Fibroblast of skin of right biceps (primary cell): ENCODE measurements at regions not wholly inside any gene's neighbourhood (a gene's known extent, or its start where the extent isn't known, plus 50 kb on each side); places are given as distances from the start of the nearest gene placed in this dataset.

ENCODE experiments used
- DNase-seq: peaks from one replicate; pipeline ENCODE4 v3.0.0-alpha.2; 2013

GRCh38 chr1:80668372-80668771 is 1132.4 kb upstream of the ADGRL2 start:
- no peak for DNase-seq

GRCh38 chr1:80666073-80666472 is 1134.7 kb upstream of the ADGRL2 start:
- DNase-seq, result no peak

GRCh38 chr1:80659161-80659560 is 1141.6 kb upstream of the ADGRL2 start:
- no peak for DNase-seq

GRCh38 chr1:80657707-80658106 is 1143.0 kb upstream of the ADGRL2 start:
- no peak for DNase-seq

GRCh38 chr1:80657044-80657643 is 1143.6 kb upstream of the ADGRL2 start:
- DNase-seq, result no peak

- DNase-seq, result peak; percentile 6
Observed at GRCh38 chr1:80656641-80657040, 1144.1 kb upstream of the ADGRL2 start.

- DNase-seq, result peak; percentile 1
Observed at GRCh38 chr1:80656014-80656636, 1144.6 kb upstream of the ADGRL2 start.

- no peak for DNase-seq
Observed at GRCh38 chr1:80646053-80646452, 1154.7 kb upstream of the ADGRL2 start.

GRCh38 chr1:80645621-80646020 is 1155.1 kb upstream of the ADGRL2 start:
- no peak for DNase-seq

- no peak for DNase-seq
Observed at GRCh38 chr1:80640978-80641377, 1159.8 kb upstream of the ADGRL2 start.

GRCh38 chr1:80639777-80640533 is 1160.8 kb upstream of the ADGRL2 start:
- DNase-seq, result no peak

- DNase-seq, result no peak
Observed at GRCh38 chr1:80633947-80634706, 1166.6 kb upstream of the ADGRL2 start.

GRCh38 chr1:80632284-80632683 is 1168.5 kb upstream of the ADGRL2 start:
- no peak for DNase-seq

- DNase-seq, result no peak
Observed at GRCh38 chr1:80629304-80629837, 1171.4 kb upstream of the ADGRL2 start.

GRCh38 chr1:80624682-80625081 is 1176.1 kb upstream of the ADGRL2 start:
- peak; percentile 6 for DNase-seq

- no peak for DNase-seq
Observed at GRCh38 chr1:80607064-80607463, 1193.7 kb upstream of the ADGRL2 start.

GRCh38 chr1:80594013-80594412 is 1206.7 kb upstream of the ADGRL2 start:
- DNase-seq, result no peak

- no peak for DNase-seq
Observed at GRCh38 chr1:80593197-80593596, 1207.5 kb upstream of the ADGRL2 start.

- peak; percentile 4 for DNase-seq
Observed at GRCh38 chr1:80582980-80583379, 1217.8 kb upstream of the ADGRL2 start.

GRCh38 chr1:80579055-80579454 is 1221.7 kb upstream of the ADGRL2 start:
- DNase-seq, result no peak

GRCh38 chr1:80566867-80567266 is 1233.9 kb upstream of the ADGRL2 start:
- no peak for DNase-seq

- DNase-seq, result no peak
Observed at GRCh38 chr1:80566123-80566522, 1234.6 kb upstream of the ADGRL2 start.

GRCh38 chr1:80565406-80565805 is 1235.3 kb upstream of the ADGRL2 start:
- DNase-seq, result no peak
